Activated CD4-positive, alpha-beta T cell treated with anti-CD3 and anti-CD28 coated beads, Interleukin-2, Interleukin-6, amounts not matched to agents 100 ng/mL and 50 ng/mL, durations not matched to agents 16 hours and 8 hours (primary cell): ENCODE measurements at regions not wholly inside any gene's neighbourhood (a gene's known extent, or its start where the extent isn't known, plus 50 kb on each side); places are given as distances from the start of the nearest gene placed in this dataset.
A peak's percentile ranks its signal among the peaks of the same experiment; 100 is the strongest.

Source experiments
- DNase-seq: peaks from one replicate; pipeline ENCODE4 v3.0.0-alpha.2; 2020

DNA sequence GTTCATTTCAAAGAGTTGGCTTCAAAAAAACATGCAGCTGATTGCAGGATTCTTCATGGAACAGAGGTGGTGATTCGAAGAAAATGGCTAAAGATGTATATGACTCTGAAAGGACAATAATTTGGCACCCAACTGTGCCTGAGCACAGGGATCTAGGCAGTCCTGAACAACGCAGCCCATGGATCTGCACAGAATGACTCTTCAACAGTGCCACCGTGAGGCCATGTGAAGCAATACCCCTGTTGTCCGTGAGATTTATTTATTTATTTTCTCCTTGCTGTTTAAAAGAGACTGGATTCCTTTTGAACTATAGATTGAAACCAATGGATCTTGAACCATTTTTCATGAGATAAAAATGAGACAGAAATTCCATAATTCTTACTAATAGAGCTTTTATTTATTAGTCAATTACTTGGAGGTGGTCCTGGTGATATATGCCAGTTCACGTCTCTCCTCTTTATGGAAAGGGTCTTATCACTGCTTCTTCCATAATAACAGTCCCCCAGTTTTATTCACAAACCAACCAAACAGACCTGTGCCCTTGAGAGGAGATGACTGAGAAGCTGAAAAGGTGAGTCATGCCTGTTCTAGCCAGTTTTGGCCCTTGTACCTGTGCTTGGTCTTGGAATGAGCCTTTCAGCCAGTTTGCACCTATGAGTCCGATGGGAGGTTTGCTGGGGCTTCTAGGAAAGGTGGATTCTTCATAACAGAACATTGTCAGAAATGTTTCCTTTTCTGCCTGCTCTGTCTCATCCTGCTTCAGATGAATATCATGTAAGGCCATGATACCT lies 1598.3 kb downstream of the AACS start:
- DNase-seq, result peak; percentile 23

DNA sequence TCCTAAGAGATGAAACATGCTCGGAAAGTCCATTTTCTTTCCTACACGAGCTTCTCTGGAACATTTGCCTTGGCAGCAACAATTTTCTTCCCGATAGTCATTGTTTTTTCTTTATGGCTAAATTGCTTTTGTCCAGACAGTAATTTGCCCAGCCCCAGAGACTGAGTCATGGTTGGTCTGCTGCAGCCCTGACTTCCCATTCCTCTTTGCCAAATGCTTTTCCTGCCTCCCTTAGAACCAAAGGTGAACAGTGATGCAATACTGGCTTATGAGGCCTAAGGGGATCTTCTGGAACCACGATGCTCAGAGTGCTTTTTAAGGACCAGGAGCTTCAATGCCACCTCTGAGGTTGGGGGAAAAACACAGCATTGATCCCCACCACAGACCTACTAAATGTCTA lies 1599.6 kb upstream of the TMEM132C start:
- DNase-seq, result no peak

DNA sequence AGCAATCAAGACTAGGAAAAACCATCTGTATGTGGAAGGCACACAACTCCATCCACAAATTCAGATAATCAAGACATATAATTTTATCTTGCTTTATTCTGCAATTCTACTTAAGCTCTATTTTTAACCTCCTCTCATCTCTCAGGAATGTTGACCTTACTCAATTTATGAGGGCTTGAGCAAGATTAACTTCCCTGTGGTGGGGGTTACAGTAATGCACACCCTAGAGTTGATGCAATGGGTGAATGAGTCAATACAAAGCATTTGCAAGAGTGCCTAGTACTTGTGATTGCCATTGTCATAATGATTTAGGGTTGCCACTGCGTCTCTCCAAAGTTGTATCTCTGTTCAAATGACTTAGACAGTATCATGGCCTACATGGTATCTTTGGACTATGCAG lies 1598.4 kb upstream of the TMEM132C start:
- DNase-seq, result no peak

DNA sequence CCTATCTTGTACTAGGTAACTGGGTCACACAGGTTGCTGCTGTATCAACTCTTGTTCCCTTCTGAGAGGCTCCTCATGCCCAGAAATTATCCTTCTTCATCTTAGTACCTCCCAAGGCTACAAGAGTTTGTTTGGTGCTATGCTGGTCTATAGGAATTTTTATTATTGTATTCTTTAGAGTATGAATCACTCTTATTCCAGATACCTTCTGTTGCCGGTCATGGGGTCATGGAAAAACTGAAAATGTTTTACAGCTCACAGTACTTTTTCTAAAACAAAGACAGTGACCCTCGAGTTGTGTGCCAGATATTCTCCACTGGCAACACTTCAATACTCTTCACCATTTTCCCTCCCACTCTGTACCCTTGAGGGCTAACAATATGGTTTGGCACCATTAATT lies 1598.0 kb upstream of the TMEM132C start:
- no peak for DNase-seq

DNA sequence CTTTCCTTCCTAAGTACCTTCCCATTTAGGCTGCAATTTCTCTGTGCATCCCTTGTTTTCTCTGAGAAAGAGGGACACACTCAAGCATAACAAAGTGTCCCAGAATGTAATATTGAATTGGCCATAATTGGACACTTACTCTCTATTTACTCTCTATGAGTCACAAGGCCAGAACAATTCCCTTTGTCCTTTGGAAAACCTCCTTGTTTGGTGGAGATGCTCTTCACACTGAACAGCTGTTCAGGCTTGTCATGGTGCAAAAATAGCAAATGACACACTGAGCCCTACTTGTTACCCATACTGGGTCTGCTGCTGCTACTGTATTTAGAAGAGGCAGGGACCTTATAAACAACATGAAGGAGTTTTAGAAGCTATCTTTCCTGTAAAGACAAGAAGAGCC lies 1590.5 kb upstream of the TMEM132C start:
- no peak for DNase-seq

DNA sequence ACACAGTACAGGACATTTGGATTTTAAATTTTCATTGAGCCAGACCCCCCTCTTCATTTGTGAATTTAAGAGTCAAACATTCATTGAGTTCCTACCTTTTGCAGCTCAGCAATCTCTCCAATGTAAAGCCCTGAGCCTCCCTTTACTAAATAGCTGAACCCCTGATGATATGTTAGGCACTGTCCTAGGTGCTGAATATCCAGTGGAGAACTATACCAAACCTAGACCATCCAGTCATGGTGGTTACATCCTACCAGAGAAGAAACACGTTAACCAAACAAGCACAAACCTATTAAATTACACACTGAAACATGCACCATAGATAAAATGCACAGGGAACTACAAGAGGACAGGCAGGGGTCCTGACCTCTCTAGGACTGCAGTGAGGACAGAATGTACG lies 1585.3 kb upstream of the TMEM132C start:
- no peak for DNase-seq

DNA sequence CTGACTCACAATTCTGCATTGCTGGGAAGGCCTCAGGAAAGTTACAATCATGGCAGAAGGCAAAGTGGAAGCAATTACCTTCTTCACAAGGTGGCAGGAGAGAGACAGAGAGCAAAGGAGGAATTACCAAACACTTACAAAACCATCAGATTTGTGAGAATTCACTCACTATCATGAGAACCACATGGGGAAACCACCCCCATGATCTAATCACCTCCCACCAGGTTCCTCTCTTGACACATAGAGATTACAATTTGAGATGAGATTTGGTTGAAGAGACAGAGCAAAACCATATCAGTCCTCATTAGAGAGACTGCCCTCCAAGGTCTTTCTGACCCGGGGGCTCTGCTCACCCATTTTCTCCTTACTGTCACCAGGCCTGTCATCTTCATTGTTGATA lies 1582.3 kb upstream of the TMEM132C start:
- DNase-seq, result no peak

DNA sequence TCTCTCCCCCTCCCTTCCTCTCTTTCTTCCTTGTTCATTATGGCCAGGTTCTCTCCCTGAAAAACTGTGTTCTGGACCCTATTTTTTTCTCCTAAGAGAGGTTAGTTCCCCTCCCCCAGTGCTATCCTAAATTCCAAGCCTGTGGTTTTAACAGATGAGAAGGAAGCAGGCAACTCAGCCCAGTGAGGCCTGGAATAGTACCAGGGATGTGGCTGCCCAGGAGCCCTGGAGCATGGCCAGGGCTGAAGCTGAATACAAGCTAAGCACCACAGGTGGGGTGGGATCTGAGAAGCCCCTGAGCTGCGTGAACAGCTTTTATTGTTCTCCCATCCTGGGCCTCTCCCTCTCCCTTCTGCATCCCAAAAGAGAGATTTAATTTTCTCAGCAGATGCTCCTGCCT lies 1581.3 kb upstream of the TMEM132C start:
- no peak for DNase-seq

DNA sequence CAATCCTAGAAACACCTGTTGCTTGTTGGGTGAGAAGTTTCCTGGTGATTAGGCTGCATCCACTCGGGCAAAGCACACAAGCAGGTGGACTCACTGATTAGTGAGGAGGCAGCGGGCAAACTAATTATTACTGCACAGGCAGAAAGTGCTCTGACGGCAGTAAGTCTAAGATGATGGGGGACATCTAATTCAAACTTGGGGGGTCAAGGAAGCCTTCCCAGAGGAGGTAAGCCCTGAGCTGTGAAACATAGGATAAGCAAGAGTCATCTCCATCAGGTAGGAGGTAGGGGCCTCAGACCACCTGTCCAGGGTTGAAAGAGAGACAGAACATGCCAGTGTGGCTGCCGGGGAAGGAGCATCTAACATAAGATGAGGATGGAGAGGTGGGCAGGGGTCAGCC lies 1578.4 kb upstream of the TMEM132C start:
- no peak for DNase-seq

DNA sequence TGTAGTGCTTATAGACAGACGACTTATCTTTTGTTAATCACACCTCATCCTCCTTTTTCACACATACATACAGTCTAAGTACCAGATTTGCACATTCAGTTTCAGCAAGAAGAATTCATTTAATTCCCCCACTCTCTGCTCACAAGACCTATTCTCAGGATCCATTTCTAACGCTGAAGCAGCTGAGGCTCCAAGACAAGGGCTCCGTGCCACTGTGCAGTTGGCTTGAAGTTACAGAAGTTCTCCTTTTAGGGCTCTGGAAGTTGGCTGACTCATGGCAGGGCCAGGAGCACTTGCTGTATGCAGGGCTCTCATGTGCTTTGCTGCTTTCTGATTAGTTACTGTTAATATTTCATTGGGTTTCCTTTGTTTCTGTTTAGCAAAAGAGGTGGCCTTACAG lies 1566.9 kb upstream of the TMEM132C start:
- DNase-seq, result no peak

DNA sequence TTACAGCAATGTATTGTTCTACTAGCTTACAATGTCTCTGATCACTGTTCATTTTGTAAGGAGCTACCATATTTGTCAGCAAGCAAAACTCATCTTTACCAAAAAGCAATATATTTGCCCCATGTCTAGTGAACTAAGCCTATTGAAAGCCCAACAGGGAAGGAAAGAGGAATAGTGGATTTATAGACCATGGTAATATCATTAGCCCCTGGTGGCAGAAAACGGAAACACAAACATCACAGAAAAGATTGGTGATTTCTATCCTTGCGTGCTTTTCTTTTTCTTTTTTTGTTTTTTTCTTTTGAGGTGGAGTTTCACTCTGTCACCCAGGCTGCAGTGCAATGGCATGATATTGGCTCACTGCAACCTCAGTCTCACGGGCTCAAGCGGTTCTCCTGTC lies 1562.4 kb upstream of the TMEM132C start:
- DNase-seq, result no peak

DNA sequence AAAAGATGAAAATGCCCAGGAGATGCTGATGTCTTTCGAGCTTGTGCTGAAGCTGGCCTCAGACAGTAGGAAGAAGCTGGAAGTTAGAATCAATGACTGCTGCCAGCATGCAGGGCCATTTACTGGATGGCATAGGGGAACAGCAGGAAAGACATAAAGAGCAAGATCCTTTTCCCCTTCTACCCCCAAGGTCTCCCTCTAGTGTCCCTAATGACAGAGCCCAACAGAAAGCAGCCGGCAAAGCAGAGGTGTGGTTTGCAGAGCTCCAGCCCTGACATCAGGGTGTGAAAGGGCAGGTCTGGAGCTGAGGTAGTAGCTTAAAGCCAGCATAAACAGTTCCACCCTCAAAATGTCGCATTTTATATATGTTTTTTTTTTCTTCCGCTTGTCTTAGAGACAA lies 1560.7 kb upstream of the TMEM132C start:
- DNase-seq, result no peak

DNA sequence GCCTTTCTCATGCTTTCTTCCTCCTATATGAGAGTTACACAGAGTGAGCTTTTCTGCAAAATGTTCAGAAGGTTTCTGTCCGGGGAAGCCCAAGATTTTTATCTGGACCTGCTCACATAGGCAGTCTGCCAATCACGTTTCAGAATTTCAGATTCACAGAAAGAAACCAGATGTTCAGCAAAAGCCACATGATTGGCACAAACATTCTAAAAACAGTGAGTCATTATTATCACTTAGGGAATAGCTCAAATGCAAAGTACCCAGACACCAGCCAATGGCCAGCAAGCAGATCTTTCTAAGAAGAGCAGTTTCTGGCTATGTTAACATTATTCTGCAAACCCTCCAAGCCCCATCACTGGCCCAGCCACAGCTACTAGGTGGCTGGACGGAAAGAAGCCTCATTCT lies 1558.5 kb upstream of the TMEM132C start:
- DNase-seq, result peak; percentile 19

DNA sequence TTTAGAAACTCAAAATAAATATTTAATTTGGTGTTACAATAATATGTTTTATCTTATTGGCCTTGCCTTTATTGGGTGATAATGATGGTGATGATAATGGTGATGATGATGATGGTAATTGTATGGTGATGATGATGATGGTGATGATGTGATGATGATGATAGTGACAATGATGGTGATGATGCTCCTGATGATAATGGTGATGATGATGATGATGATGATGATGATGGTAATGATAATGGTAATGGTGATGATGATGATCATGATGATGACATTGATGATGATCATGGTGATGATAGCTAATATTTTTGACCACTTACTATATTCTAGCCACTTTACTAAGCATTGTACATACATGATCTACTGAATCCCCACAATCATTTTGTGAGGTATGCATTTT lies 1548.6 kb upstream of the TMEM132C start:
- DNase-seq, result no peak

DNA sequence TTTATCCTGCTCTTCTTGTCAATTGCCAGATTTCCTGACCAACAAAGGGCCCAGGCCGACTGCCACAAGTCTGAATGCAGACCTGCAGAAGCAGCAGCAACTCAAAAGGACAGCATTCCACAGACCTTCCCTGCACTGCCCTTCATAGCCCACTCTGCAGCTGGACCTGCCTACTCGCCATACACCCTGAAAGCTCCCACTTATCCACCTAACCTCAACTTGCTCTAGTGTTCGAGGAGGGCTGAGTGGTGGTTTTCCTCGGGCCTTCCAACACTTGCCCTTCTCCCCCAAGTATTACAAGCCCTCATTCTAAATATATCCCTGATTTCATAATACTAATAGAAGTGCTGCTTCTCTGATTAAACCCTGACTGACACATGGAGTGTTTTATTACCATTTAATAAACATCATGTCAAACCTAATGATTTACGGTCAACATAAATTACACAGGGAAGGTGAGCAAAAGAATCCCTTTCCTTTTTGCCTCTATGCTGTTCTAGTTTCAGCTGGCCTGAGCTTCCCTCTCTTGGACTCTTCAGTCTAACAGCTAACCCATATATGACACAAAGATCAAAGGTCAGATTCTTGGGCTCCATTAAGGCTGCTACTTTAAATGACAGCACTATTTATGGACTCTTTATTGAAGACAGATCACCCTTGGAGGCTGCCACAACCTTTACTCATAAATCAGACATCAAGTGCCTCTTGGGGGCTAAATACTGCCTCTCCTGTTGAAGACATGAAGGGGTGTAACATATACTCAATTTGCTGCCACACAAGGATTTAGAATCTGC lies 1546.9 kb upstream of the TMEM132C start:
- no peak for DNase-seq

DNA sequence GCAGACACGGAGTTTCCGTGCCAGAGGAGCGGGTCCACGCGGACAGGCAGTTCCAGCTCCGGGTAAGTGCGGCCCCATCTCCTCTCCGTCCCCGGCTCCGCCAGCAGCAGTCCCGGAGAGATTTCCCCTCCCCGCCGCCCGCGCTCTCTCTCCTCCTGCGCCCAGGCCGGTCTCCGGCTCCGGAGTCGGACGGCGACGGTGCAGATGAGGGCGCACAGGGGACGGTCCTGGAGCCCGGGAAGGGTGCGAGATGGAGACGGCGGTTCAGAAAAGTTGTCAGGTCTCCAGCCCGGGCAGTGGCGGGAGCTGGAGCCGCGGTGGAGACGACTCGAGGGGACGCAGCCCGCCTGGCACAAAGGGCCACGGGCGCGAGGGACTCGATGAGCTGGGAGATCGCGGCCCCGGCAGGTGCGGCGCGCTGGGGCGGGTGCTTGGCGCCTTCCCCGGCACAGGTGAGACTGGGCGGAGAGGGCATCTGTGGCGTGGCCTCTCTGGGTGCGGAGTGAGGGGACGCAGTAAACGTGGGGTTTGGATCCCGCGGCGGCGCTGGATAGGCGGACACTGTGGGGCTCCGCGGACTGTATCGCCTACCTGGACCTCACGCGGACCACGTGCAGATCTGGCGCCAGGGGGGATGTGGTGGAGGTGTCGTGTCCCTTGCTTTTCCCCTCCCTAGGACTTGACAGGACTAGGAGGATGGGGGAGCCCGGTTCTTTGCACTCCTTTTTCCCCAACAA lies 1540.3 kb upstream of the TMEM132C start:
- no peak for DNase-seq

DNA sequence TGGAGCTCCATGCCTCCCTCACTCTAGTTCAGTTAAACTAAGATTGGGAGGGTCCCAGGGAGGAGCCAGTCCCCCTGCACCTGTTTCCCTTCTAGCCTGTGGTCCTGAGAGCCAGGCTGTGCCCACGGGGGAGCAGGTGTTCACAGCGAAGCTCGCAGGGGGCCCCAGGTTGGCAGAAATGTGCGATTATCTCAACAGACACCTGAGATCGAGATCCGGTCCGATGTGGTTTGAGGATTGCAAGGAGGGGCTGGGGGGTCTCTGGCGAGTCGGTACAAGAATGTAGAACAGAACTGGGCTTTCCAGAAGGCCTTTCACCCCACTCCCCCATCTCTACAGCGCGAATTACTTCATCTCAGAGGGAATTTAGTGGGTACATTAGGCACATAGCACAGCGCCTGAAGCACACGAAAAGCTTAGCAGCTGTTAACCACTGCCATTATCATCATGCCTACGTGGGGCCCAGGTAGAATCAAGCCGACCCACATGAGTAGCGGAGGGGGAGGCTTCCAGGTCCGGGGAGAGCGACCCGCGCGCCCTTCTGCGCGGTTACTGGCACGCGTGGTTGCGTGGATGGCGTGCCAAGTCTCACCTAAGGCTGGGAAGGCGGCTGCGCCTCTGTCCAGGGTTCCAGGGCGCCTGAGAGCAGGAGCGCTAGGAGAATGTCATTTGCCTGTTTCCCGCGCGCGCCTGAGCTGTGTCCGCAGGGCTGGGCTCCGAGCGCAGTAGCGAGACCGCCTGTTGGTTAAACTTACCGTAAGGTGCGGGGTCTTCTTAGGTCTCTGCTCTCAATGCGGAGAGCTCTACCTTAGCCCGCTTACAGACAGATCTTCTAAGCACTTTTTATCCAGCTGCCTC lies 1539.5 kb upstream of the TMEM132C start:
- DNase-seq, result no peak

DNA sequence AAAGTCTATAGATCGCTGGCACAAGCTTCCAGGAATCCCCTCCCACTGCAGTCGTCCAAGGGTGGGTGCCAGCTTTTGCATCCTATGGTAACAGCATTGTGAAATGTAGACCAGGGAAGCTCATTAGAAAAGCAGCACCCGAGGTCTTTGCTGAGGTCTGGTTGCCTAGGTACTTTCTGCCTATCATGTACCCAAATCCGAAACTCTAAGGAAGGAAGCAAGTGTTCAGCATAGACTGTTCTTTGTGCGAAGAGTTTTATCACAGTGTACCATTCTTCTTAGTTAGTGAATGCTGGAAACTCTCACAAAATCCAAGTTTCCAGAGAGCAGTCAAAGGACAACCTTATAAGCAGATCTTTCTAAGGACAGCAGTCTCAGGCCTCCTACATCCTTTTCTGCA lies 1532.7 kb upstream of the TMEM132C start:
- no peak for DNase-seq

DNA sequence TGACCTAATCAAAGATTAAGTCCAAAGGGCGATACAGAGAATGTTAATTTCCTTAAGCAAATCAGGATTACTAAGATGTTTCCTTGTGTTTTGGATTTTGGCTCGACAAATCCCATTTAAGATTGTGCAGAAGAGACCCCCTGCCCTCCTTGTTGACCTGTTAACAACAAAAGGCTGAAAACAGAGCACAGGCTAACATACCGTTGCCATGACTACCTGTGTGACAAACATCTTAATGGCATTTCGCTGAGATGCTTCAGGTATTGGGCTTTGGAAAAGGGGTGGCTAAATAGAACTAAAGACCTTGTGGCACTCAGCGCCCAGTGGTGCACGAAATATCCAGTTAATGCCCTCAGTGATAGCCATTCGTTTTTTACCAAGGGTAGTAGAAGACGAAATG lies 1532.3 kb upstream of the TMEM132C start:
- no peak for DNase-seq

DNA sequence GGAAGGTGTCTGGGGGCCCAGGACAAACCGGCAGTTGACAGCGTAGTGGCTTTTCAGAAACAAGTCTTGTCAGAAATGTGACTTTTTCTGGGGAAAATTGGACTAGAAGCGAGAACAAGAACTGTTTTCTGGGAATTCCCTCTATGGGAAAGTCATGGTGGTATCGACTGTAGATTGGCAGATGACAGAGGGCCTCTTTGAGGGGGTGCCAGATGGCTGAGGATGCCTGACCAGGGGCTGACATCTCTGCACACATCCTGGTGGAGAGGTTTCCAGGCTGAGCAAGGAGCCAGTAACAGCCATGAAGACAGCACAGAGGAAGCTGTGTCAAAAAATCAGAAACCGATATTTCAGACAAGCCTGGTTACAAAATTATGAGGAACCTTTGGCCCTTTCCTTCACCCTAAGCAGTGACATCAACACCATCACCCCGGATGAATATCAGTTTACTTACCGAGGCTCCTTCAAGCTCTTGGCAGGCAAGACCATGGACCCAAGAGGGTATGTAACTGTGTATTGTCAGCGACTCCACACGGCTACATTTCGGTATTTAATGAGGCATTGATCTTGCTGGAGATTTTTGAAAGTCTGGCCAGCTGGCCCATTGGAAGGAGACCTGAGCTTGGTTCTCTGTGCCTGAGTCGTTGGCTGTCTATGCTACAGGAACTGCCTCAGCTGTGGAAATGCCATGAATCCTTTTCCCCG lies 1525.3 kb upstream of the TMEM132C start:
- DNase-seq, result no peak

DNA sequence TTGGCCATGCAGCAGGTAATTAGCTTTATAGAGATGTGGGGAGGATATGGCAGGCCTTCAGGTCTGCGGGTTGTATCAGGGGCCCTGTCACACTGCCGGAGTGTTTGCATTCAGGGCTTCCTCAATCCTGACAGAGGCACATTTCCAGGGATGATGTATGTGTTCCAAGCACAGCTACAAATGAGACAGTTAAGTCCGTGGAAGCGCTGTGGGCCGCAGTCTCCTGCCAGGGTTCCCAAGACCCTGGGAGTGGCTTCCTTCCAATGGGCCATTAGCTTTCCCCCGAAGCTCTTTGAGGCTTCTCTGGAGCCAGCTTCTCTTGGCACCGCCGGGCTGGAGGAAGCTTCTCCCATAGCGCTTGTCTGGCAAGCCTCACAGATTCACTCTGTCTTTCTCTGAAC lies 1524.7 kb upstream of the TMEM132C start:
- DNase-seq, result no peak

DNA sequence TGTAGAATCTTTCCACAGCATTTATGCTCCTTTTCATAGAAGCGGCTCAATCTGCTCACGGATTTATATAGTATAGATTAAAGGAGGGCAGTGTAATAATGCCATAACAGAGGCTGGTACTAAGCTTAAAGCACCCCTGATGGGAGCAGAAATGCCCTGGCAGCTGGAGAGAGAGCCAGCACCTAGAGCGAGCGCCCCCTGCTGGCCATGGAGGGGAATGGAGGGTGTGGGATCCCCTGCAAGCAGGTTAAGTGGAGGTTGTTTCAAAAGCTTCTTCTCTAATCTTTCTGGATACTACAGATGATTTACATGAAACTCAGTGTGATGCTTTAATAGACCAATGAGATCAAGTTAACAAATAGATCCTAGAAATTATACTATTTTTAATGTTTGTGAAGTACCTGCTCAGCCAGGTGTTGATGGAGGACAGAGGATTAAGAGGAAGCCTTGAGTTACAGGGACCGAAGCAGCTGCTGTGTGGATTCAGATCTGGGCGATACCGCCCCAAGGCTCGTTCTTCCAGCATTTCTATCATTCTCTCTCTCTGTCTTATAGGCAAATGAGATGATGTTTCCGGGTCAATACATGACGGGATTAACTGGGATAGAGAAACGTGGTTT lies 1519.3 kb upstream of the TMEM132C start:
- DNase-seq, result peak; percentile 66
